H9 (cell line): ENCODE measurements at regions not wholly inside any gene's neighbourhood (a gene's known extent, or its start where the extent isn't known, plus 50 kb on each side); places are given as distances from the start of the nearest gene placed in this dataset.

Experiments
- DNase-seq: peaks from one replicate; pipeline ENCODE4 v3.0.0-alpha.2; 2017
- H2AFZ ChIP-seq: one replicate; pipeline ENCODE4 v1.6.1; 2013; ENCODE audit warnings: mild to moderate bottlenecking, low read length, control low read depth, moderate library complexity
- H2AK5ac ChIP-seq: 2 replicates; pipeline ENCODE4 v1.6.1; 2013; ENCODE audit warnings: low read length, control low read depth, mixed read lengths; ENCODE audit not compliant: insufficient read length
- H2BK120ac ChIP-seq: one replicate; pipeline ENCODE4 v1.6.1; 2013; ENCODE audit warnings: low read depth, mild to moderate bottlenecking, low read length, control low read depth, inconsistent platforms; ENCODE audit not compliant: poor library complexity, severe bottlenecking
- H2BK12ac ChIP-seq: 2 replicates; pipeline ENCODE4 v1.6.1; 2013; ENCODE audit warnings: low read length, control low read depth, mixed read lengths, low read depth; ENCODE audit not compliant: insufficient read length
- H2BK15ac ChIP-seq: 2 replicates; pipeline ENCODE4 v1.6.1; 2013; ENCODE audit warnings: low read depth, low read length, control low read depth
- H2BK20ac ChIP-seq: one replicate; pipeline ENCODE4 v1.6.1; 2013; ENCODE audit warnings: low read depth, mild to moderate bottlenecking, low read length, control low read depth, inconsistent platforms; ENCODE audit not compliant: poor library complexity, severe bottlenecking
- H2BK5ac ChIP-seq: 2 replicates; pipeline ENCODE4 v1.6.1; 2013; ENCODE audit warnings: low read length, control low read depth, mixed read lengths; ENCODE audit not compliant: insufficient read length
- H3K14ac ChIP-seq: 2 replicates; pipeline ENCODE4 v1.6.1; 2013; ENCODE audit warnings: low read length, control low read depth; ENCODE audit not compliant: insufficient read depth
- H3K18ac ChIP-seq: 2 replicates; pipeline ENCODE4 v1.6.1; 2013; ENCODE audit warnings: low read depth, mild to moderate bottlenecking, mixed read lengths, low read length, control low read depth; ENCODE audit not compliant: insufficient read length
- H3K23ac ChIP-seq: 2 replicates; pipeline ENCODE4 v1.6.1; 2013; ENCODE audit warnings: low read length, control low read depth, mixed read lengths, low read depth; ENCODE audit not compliant: insufficient read length
- H3K23me2 ChIP-seq: 2 replicates; pipeline ENCODE4 v1.6.1; 2013; ENCODE audit warnings: low read depth, mild to moderate bottlenecking, mixed read lengths, low read length, control low read depth; ENCODE audit not compliant: insufficient read length, poor library complexity, severe bottlenecking
- H3K27ac ChIP-seq: 2 replicates; pipeline ENCODE4 v1.5.1; 2013; ENCODE audit warnings: low read length, control low read depth, mixed read lengths, low read depth; ENCODE audit not compliant: insufficient read length
- H3K27me3 ChIP-seq: 2 replicates; pipeline ENCODE4 v1.6.1; 2013; ENCODE audit warnings: low read length, control low read depth, inconsistent platforms; ENCODE audit not compliant: insufficient read depth
- H3K4ac ChIP-seq: 2 replicates; pipeline ENCODE4 v1.6.1; 2013; ENCODE audit warnings: low read depth, mild to moderate bottlenecking, control low read depth, inconsistent platforms, low read length, moderate library complexity
- H3K4me1 ChIP-seq: 2 replicates; pipeline ENCODE4 v1.6.1; 2013; ENCODE audit warnings: low read length, control low read depth, inconsistent platforms; ENCODE audit not compliant: insufficient read depth
- H3K4me2 ChIP-seq: 2 replicates; pipeline ENCODE4 v1.6.1; 2013; ENCODE audit warnings: low read length, control low read depth, mixed read lengths; ENCODE audit not compliant: insufficient read length, insufficient read depth
- H3K56ac ChIP-seq: 2 replicates; pipeline ENCODE4 v1.6.1; 2013; ENCODE audit warnings: low read depth, mild to moderate bottlenecking, mixed read lengths, low read length, control low read depth; ENCODE audit not compliant: insufficient read length
- H3K79me1 ChIP-seq: 2 replicates; pipeline ENCODE4 v1.6.1; 2013; ENCODE audit warnings: low read depth, mild to moderate bottlenecking, moderate library complexity, low read length, control low read depth, inconsistent platforms; ENCODE audit not compliant: insufficient read depth, poor library complexity, severe bottlenecking
- H3K79me2 ChIP-seq: 2 replicates; pipeline ENCODE4 v1.6.1; 2013; ENCODE audit warnings: low read length, control low read depth, inconsistent platforms; ENCODE audit not compliant: insufficient read depth
- H3K9ac ChIP-seq: 2 replicates; pipeline ENCODE4 v1.6.1; 2013; ENCODE audit warnings: low read length, control low read depth, mixed read lengths; ENCODE audit not compliant: insufficient read length; ENCODE audit errors: extremely low read depth
- H3K9me3 ChIP-seq: one replicate; pipeline ENCODE4 v1.6.1; 2013; ENCODE audit warnings: low read depth, low read length, inconsistent platforms; ENCODE audit not compliant: control insufficient read depth
- H3T11ph ChIP-seq: one replicate; pipeline ENCODE4 v1.6.1; 2013; ENCODE audit warnings: mild to moderate bottlenecking, low read length, control low read depth, inconsistent platforms
- H4K20me1 ChIP-seq: one replicate; pipeline ENCODE4 v1.6.1; 2013; ENCODE audit not compliant: control insufficient read depth, insufficient read length, insufficient read depth
- H4K5ac ChIP-seq: 2 replicates; pipeline ENCODE4 v1.6.1; 2013; ENCODE audit warnings: low read depth, mild to moderate bottlenecking, mixed read lengths, low read length, control low read depth; ENCODE audit not compliant: insufficient read length
- H4K8ac ChIP-seq: replicated peaks from 2 replicates; pipeline ENCODE4 v1.6.1; 2013; ENCODE audit warnings: low read length, control low read depth, mixed read lengths, low read depth; ENCODE audit not compliant: insufficient read length
- H4K91ac ChIP-seq: 2 replicates; pipeline ENCODE4 v1.6.1; 2013; ENCODE audit warnings: low read depth, mild to moderate bottlenecking, moderate library complexity, mixed read lengths, low read length, control low read depth; ENCODE audit not compliant: insufficient read length
- H3K27ac Mint-ChIP-seq, 3 experiments: 2 replicates in 2 of 3; 3 replicates in 1 of 3; pipeline ENCODE4 v1.8.0; 2020 to 2021; ENCODE audit warnings: mixed read lengths in 3 of 3, mild to moderate bottlenecking in 1 of 3, moderate library complexity in 1 of 3
- H3K27me3 Mint-ChIP-seq: 2 replicates; pipeline ENCODE4 v1.8.0; 2021; ENCODE audit warnings: low read depth, mild to moderate bottlenecking, moderate library complexity, mixed read lengths
- H3K36me3 Mint-ChIP-seq, 3 experiments: 2 replicates in 2 of 3; 3 replicates in 1 of 3; pipeline ENCODE4 v1.8.0; 2020 to 2021; ENCODE audit warnings: low read depth in 3 of 3, mixed read lengths in 3 of 3; ENCODE audit not compliant: insufficient read depth in 1 of 3
- H3K4me1 Mint-ChIP-seq, 2 experiments: 2 replicates each; pipeline ENCODE4 v1.8.0; 2020; ENCODE audit warnings: mixed read lengths in 2 of 2
- H3K4me3 Mint-ChIP-seq, 2 experiments: 2 replicates in 1 of 2; 3 replicates in 1 of 2; pipeline ENCODE4 v1.8.0; 2020 to 2021; ENCODE audit warnings: mild to moderate bottlenecking in 2 of 2, mixed read lengths in 2 of 2, moderate library complexity in 1 of 2
- H3K9me3 Mint-ChIP-seq, 2 experiments: 2 replicates in 1 of 2; 3 replicates in 1 of 2; pipeline ENCODE4 v1.8.0; 2020; ENCODE audit warnings: mild to moderate bottlenecking in 2 of 2, mixed read lengths in 2 of 2, moderate library complexity in 1 of 2
- WGBS: extraction: QIAGEN DNeasy Blood & Tissue Kit; methylation state at CpG from one replicate; pipeline ENCODE4 v1.1.7; 2013; ENCODE audit warnings: missing lambda C conversion rate, low lambda C conversion rate, mixed read lengths; ENCODE audit not compliant: insufficient read length; ENCODE audit errors: extremely low coverage; 5-methylcytosine and 5-hydroxymethylcytosine counted together
- TF ChIP-seq, protein P1 (sequence below): fragments of 200-600 bp; sonication (generic); conservative IDR thresholded peaks from 3 replicates; pipeline ENCODE4 v1.8.0; 2021; ENCODE audit warnings: antibody characterized with exemption, mild to moderate bottlenecking

DNA sequence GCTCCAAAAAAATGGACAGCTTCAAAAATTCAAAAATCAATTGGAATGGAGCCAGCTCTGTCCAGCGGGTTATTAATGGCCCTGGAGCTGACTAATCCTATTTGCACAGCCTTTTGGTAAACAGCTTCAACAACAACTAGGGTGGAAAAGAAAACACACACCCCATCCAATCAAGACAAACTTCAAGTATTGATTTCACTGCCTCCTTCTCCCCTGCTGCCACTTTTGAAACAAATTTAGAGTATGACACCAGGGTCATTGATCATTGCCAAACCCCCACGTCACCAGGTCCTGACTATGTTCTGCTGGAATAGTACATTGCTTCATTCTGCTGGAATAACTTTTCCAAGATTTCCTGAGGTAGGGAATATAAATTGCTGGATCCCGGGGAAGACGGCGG lies 56.8 kb upstream of the GTF3A start:
- no CpG with 5 or more reads among the region's 5 CpGs for WGBS
- no peak overlapping the region for H2BK120ac ChIP-seq
- no peaks in the 10 kb centered on the region for H3K79me2 ChIP-seq
- H4K20me1 ChIP-seq = no peaks in the 10 kb centered on the region
- Mint-ChIP-seq H3K27ac (no peak overlapping the region), H3K4me1 (peaks cover 9 to 12% of the 10 kb centered on the region in 2 experiments), H3K36me3 (no peaks in the 10 kb centered on the region; a peak in 1 of 7 replicates), H3K4me3 (no peak overlapping the region), H3K9me3 (peaks cover 4 to 9% of the 10 kb centered on the region in 2 experiments; a peak in 3 of 5 replicates), H3K27me3 (peaks cover 44% of the 10 kb centered on the region)
- no peak overlapping the region for H4K5ac ChIP-seq
- no peak overlapping the region for H2AK5ac ChIP-seq
- H3T11ph ChIP-seq = no peak overlapping the region
- H2BK15ac ChIP-seq = no peak overlapping the region
- no peak overlapping the region for H2BK5ac ChIP-seq
- no peaks in the 10 kb centered on the region for H3K27me3 ChIP-seq
- H3K56ac ChIP-seq = no peak overlapping the region
- H3K4me1 ChIP-seq = no peaks in the 10 kb centered on the region; the same call in 1 of the 2 replicates
- TF ChIP-seq, protein P1, sequence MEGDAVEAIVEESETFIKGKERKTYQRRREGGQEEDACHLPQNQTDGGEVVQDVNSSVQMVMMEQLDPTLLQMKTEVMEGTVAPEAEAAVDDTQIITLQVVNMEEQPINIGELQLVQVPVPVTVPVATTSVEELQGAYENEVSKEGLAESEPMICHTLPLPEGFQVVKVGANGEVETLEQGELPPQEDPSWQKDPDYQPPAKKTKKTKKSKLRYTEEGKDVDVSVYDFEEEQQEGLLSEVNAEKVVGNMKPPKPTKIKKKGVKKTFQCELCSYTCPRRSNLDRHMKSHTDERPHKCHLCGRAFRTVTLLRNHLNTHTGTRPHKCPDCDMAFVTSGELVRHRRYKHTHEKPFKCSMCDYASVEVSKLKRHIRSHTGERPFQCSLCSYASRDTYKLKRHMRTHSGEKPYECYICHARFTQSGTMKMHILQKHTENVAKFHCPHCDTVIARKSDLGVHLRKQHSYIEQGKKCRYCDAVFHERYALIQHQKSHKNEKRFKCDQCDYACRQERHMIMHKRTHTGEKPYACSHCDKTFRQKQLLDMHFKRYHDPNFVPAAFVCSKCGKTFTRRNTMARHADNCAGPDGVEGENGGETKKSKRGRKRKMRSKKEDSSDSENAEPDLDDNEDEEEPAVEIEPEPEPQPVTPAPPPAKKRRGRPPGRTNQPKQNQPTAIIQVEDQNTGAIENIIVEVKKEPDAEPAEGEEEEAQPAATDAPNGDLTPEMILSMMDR = no peak
- no peak overlapping the region for H2BK12ac ChIP-seq
- H3K14ac ChIP-seq = no peak overlapping the region
- no peak for DNase-seq
- no peak overlapping the region for H2BK20ac ChIP-seq
- H3K23me2 ChIP-seq = peaks cover 3% of the 10 kb centered on the region
- H3K4me2 ChIP-seq = no peak overlapping the region
- H3K9me3 ChIP-seq = no peaks in the 10 kb centered on the region
- no peak overlapping the region for H3K23ac ChIP-seq
- no peaks in the 10 kb centered on the region for H3K79me1 ChIP-seq
- no peak overlapping the region for H3K18ac ChIP-seq
- H4K91ac ChIP-seq = no peak overlapping the region
- H2AFZ ChIP-seq = no peak overlapping the region
- H3K27ac ChIP-seq = no peak overlapping the region
- no peak overlapping the region for H3K9ac ChIP-seq
- H3K4ac ChIP-seq = no peak overlapping the region
- H4K8ac ChIP-seq = no peak overlapping the region
